Calu3 (cell line): ENCODE measurements at regions not wholly inside any gene's neighbourhood (a gene's known extent, or its start where the extent isn't known, plus 50 kb on each side); places are given as distances from the start of the nearest gene placed in this dataset.

Experiments
- BruUV-seq: library from RNA; stranded (reverse); fragments of 400-500 nt; replicated peaks from 2 replicates; lab custom pipeline; 2021; lab: Mats Ljungman, UMichigan
- CTCF ChIA-PET: fragments of 300-600 bp; sonication (Branson Sonifier 250); formaldehyde crosslinking; loops from one replicate; lab custom pipeline; 2022; ENCODE audit warnings: antibody characterized with exemption; lab: Charles Lee
- DNase-seq: peaks from one replicate; pipeline ENCODE4 v3.0.0; 2022
- H3K27ac Mint-ChIP-seq: one replicate; pipeline ENCODE4 v1.8.0; 2022; ENCODE audit warnings: mixed read lengths; ENCODE audit not compliant: unreplicated experiment
- H3K27me3 Mint-ChIP-seq: one replicate; pipeline ENCODE4 v1.8.0; 2022; ENCODE audit warnings: mixed read lengths; ENCODE audit not compliant: unreplicated experiment
- H3K36me3 Mint-ChIP-seq: one replicate; pipeline ENCODE4 v1.8.0; 2022; ENCODE audit warnings: mild to moderate bottlenecking, moderate library complexity, mixed read lengths; ENCODE audit not compliant: insufficient read depth, unreplicated experiment
- H3K4me1 Mint-ChIP-seq: one replicate; pipeline ENCODE4 v1.8.0; 2022; ENCODE audit warnings: mild to moderate bottlenecking, low read depth, mixed read lengths; ENCODE audit not compliant: unreplicated experiment
- H3K4me3 Mint-ChIP-seq: one replicate; pipeline ENCODE4 v1.8.0; 2022; ENCODE audit warnings: mild to moderate bottlenecking, low read depth, moderate library complexity, mixed read lengths; ENCODE audit not compliant: unreplicated experiment
- H3K9me3 Mint-ChIP-seq: one replicate; pipeline ENCODE4 v1.8.0; 2022; ENCODE audit warnings: low read depth, mixed read lengths; ENCODE audit not compliant: unreplicated experiment
- intact Hi-C: fragments of 100-400 bp; cut with micrococcal nuclease; formaldehyde crosslinking; loops from one replicate; pipeline ENCODE4 v1.10.0; 2022; ENCODE audit not compliant: unreplicated experiment
- TF ChIP-seq, protein P1 (sequence below): fragments of 200-600 bp; IDR thresholded peaks from one replicate; pipeline ENCODE4 v1.8.0; 2022; ENCODE audit warnings: antibody characterized with exemption; ENCODE audit not compliant: unreplicated experiment

GRCh38 chr4:53815281-53815680 is 224.0 kb upstream of the LNX1 start:
- Mint-ChIP-seq H3K4me3 (no peak overlapping the region), H3K9me3 (no peaks in the 10 kb centered on the region), H3K36me3 (no peaks in the 10 kb centered on the region), H3K4me1 (no peaks in the 10 kb centered on the region), H3K27ac (no peak overlapping the region), H3K27me3 (no peaks in the 10 kb centered on the region)
- CTCF ChIA-PET = no interaction called here
- TF ChIP-seq, protein P1, sequence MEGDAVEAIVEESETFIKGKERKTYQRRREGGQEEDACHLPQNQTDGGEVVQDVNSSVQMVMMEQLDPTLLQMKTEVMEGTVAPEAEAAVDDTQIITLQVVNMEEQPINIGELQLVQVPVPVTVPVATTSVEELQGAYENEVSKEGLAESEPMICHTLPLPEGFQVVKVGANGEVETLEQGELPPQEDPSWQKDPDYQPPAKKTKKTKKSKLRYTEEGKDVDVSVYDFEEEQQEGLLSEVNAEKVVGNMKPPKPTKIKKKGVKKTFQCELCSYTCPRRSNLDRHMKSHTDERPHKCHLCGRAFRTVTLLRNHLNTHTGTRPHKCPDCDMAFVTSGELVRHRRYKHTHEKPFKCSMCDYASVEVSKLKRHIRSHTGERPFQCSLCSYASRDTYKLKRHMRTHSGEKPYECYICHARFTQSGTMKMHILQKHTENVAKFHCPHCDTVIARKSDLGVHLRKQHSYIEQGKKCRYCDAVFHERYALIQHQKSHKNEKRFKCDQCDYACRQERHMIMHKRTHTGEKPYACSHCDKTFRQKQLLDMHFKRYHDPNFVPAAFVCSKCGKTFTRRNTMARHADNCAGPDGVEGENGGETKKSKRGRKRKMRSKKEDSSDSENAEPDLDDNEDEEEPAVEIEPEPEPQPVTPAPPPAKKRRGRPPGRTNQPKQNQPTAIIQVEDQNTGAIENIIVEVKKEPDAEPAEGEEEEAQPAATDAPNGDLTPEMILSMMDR = no peak
- intact Hi-C loops = no loop called here
- no peak for DNase-seq
- no TSS peak for BruUV-seq

DNA sequence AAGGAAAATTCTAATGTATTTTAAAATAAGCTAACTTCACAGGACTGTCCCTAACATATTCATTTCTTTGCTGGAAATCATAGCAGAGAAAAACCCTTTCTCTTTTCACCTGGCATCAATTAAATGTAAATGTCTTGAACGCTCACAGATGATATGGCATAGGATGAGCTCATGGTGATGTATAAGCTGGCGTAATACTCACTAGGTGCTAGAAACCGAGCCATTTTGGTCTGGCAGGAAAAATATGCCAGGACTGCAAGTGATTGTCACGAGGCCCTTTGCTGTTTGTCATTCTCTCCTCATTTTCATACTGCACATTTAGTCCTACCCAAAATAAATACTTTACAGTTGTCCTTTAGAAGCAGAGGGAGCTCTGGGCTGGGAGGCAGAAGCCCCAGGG is 222.7 kb upstream of the LNX1 start:
- DNase-seq = no peak
- H3K27me3 Mint-ChIP-seq = no peaks in the 10 kb centered on the region
- no peaks in the 10 kb centered on the region for H3K9me3 Mint-ChIP-seq
- no peaks in the 10 kb centered on the region for H3K36me3 Mint-ChIP-seq
- no peaks in the 10 kb centered on the region for H3K4me1 Mint-ChIP-seq
- CTCF ChIA-PET = no interaction called here
- intact Hi-C loops = no loop called here
- H3K4me3 Mint-ChIP-seq = no peak overlapping the region
- H3K27ac Mint-ChIP-seq = no peak overlapping the region
- BruUV-seq = no TSS peak
- TF ChIP-seq, protein P1 = no peak

GRCh38 chr4:53810643-53811042 is 219.4 kb upstream of the LNX1 start:
- CTCF ChIA-PET = no interaction called here
- no peak overlapping the region for H3K27ac Mint-ChIP-seq
- H3K27me3 Mint-ChIP-seq = peaks cover 21% of the 10 kb centered on the region
- no TSS peak for BruUV-seq
- TF ChIP-seq, protein P1 = no peak
- no peak overlapping the region for H3K4me3 Mint-ChIP-seq
- intact Hi-C loops = no loop called here
- no peaks in the 10 kb centered on the region for H3K9me3 Mint-ChIP-seq
- DNase-seq = no peak
- H3K36me3 Mint-ChIP-seq = no peaks in the 10 kb centered on the region
- no peaks in the 10 kb centered on the region for H3K4me1 Mint-ChIP-seq

GRCh38 chr4:53809816-53810215 is 218.5 kb upstream of the LNX1 start:
- H3K9me3 Mint-ChIP-seq = no peaks in the 10 kb centered on the region
- BruUV-seq = no TSS peak
- H3K4me1 Mint-ChIP-seq = no peaks in the 10 kb centered on the region
- peaks cover 22% of the 10 kb centered on the region for H3K27me3 Mint-ChIP-seq
- intact Hi-C loops = no loop called here
- no peak for DNase-seq
- TF ChIP-seq, protein P1 = no peak
- H3K36me3 Mint-ChIP-seq = no peaks in the 10 kb centered on the region
- no peak overlapping the region for H3K4me3 Mint-ChIP-seq
- no peak overlapping the region for H3K27ac Mint-ChIP-seq
- CTCF ChIA-PET = no interaction called here
